ENCODE measurements at regions not wholly inside any gene's neighbourhood (a gene's known extent, or its start where the extent isn't known, plus 50 kb on each side); places are given as distances from the start of the nearest gene placed in this dataset.
A peak's percentile ranks its signal among the peaks of the same experiment; 100 is the strongest.

DNA sequence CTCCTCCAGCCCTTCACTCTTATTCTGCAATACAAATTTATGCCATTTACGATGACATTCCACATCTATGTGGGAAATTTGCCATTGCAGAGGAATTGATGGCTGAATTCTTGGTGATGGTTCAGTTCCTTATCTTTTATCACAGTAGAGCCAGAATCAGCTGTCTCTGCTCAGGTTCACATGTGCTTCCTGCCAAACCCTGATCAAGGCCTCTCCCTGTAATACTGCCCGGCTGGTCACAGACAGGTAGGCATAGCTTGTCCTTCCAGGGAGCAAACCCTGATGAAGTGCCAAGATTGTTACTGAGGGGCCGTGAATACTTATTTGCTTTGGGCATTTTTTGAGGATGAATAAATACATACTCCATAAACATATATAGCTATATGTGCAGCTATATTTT, 450.0 kb downstream of the NSUN3 start:
- no peaks in the 10 kb centered on the region for H3K9me3 ChIP-seq
- H3K4me1 ChIP-seq: no peaks in the 10 kb centered on the region
- H3K27me3 ChIP-seq: no peaks in the 10 kb centered on the region
- no peak overlapping the region for H3K27ac ChIP-seq
- TF ChIP-seq, protein P1, sequence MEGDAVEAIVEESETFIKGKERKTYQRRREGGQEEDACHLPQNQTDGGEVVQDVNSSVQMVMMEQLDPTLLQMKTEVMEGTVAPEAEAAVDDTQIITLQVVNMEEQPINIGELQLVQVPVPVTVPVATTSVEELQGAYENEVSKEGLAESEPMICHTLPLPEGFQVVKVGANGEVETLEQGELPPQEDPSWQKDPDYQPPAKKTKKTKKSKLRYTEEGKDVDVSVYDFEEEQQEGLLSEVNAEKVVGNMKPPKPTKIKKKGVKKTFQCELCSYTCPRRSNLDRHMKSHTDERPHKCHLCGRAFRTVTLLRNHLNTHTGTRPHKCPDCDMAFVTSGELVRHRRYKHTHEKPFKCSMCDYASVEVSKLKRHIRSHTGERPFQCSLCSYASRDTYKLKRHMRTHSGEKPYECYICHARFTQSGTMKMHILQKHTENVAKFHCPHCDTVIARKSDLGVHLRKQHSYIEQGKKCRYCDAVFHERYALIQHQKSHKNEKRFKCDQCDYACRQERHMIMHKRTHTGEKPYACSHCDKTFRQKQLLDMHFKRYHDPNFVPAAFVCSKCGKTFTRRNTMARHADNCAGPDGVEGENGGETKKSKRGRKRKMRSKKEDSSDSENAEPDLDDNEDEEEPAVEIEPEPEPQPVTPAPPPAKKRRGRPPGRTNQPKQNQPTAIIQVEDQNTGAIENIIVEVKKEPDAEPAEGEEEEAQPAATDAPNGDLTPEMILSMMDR (IDR thresholded peaks at IDR 0.05): no peak
- no peak for TF ChIP-seq POLR2A (IDR thresholded peaks at IDR 0.05)
- no peak overlapping the region for H3K4me3 ChIP-seq
- no peaks in the 10 kb centered on the region for H3K36me3 ChIP-seq (replicated peaks in 1 of 2; ENCODE audit: insufficient read depth in 1 of 2, low read depth in 2 of 2)
- DNase-seq (no peak), ATAC-seq (no peak)
- WGBS, 2 donors: 64 to 76% methylated on average over 3 of the region's 3 CpGs
- intact Hi-C loops (cut with DNase I): no loop called here

DNA sequence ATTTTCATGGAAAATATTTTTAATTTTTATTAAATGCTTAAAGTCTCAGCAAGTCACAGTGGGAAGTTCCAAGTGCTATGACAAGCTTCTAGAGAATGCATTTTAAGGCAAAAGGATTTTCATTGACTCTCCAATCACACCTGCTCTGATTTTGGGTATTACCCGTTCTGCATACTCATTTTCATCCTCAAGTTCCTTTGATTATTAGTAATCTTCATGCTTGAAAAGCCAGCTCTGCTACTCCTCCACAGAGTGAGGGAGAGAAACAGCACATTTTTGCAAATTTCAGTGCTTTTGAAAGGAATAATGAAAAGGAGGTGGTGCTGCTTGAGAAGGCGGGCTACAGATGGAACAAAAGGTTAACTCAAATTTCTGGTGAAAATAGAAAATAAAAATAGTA, 450.7 kb downstream of the NSUN3 start:
- H3K4me3 ChIP-seq: no peak overlapping the region
- no peaks in the 10 kb centered on the region for H3K36me3 ChIP-seq (replicated peaks in 1 of 2; ENCODE audit: insufficient read depth in 1 of 2, low read depth in 2 of 2)
- ATAC-seq (no peak), DNase-seq (no peak)
- H3K4me1 ChIP-seq: no peaks in the 10 kb centered on the region
- no peaks in the 10 kb centered on the region for H3K27me3 ChIP-seq
- no peak overlapping the region for H3K27ac ChIP-seq
- intact Hi-C loops (cut with DNase I): no loop called here
- WGBS, 2 donors: 65 to 72% methylated on average over 2 of the region's 2 CpGs
- TF ChIP-seq, protein P1 (IDR thresholded peaks at IDR 0.05): no peak
- TF ChIP-seq POLR2A (IDR thresholded peaks at IDR 0.05): no peak
- H3K9me3 ChIP-seq: no peaks in the 10 kb centered on the region

DNA sequence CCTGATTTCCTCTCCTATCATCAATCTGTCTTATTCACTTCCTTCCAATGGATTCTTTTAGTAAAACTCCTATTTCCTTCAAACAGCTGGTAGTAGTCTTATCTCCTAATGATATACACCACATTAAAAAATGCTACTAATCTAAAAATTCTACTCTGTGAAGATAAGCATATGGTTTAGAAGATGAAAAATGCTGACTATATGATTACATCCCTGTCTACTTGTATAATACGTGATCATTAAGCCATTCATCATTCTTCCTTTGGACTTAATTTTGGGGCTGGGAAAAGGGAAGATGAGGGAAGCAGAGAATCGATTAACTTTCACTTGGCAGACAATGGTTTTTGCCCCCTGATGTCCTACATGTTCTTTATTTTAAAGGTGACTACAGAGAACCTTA, 453.1 kb downstream of the NSUN3 start:
- no peak for DNase-seq
- H3K4me1 ChIP-seq: no peaks in the 10 kb centered on the region
- no peak overlapping the region for H3K27ac ChIP-seq
- WGBS, 2 donors: 71 to 75% methylated on average over 2 of the region's 2 CpGs
- intact Hi-C loops (cut with DNase I): no loop called here
- H3K27me3 ChIP-seq: no peaks in the 10 kb centered on the region
- H3K4me3 ChIP-seq: no peak overlapping the region
- TF ChIP-seq, protein P1 (IDR thresholded peaks at IDR 0.05): no peak
- TF ChIP-seq POLR2A (IDR thresholded peaks at IDR 0.05): no peak
- no peaks in the 10 kb centered on the region for H3K36me3 ChIP-seq (replicated peaks in 1 of 2; ENCODE audit: insufficient read depth in 1 of 2, low read depth in 2 of 2)
- no peaks in the 10 kb centered on the region for H3K9me3 ChIP-seq
- no peak for ATAC-seq

DNA sequence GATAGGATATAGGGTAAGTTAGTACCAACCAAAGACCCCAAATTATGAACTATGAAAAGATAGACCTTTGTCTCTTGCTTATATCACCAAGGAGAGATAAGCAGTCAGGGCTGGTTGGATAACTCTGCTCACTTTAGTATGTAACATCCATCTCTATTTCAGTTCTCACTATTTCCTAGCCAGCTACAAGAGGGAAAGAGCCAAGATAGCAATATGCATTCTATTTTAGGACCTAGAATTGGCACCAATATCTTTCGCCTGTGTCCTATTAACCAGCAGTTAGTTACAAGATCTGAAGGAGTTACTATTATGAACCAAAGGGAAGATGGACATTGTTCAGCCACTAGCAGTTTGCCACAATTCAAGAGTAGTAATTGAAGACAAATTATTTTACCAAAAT, 457.5 kb downstream of the NSUN3 start:
- 73 to 75% methylated on average over 1 of the region's 1 CpG for WGBS, 2 donors
- ATAC-seq: no peak
- Histone ChIP-seq H3K27me3 (no peaks in the 10 kb centered on the region), H3K4me1 (peaks cover 19% of the 10 kb centered on the region), H3K36me3 (replicated peaks in 1 of 2; ENCODE audit: insufficient read depth in 1 of 2, low read depth in 2 of 2) (no peaks in the 10 kb centered on the region), H3K9me3 (no peaks in the 10 kb centered on the region), H3K27ac (no peak overlapping the region), H3K4me3 (no peak overlapping the region)
- no peak for DNase-seq
- intact Hi-C loops (cut with DNase I): no loop called here
- TF ChIP-seq, protein P1 (IDR thresholded peaks at IDR 0.05): no peak
- TF ChIP-seq POLR2A (IDR thresholded peaks at IDR 0.05): no peak

DNA sequence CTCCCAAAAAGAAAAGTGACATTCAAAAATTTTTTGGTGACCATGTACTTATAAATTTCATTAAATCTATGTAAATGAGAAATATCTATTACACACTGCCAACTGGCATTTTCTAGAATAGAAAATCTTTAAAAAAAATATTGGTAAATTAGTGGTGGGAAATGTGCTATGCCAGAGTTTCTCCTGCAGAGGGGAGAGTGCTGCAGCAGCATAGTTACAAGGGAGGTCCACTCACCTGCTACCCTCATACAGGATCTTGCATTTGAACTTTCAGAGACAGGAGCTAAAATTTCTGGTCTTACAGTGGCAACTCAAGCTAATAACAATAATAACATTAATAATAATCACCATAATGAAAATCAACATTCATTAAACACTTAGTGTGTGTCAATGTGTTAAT, 459.6 kb downstream of the NSUN3 start:
- intact Hi-C loops (cut with DNase I): no loop called here
- DNase-seq: peak in 1 of 4 donors; percentile 3
- H3K9me3 ChIP-seq: no peaks in the 10 kb centered on the region
- H3K4me3 ChIP-seq: no peak overlapping the region
- no peak for TF ChIP-seq POLR2A (IDR thresholded peaks at IDR 0.05)
- TF ChIP-seq, protein P1 (IDR thresholded peaks at IDR 0.05): peak in 3 of 7 experiments; percentile 5 to 17 (median 10)
- no peak overlapping the region for H3K27ac ChIP-seq
- no peaks in the 10 kb centered on the region for H3K36me3 ChIP-seq (replicated peaks in 1 of 2; ENCODE audit: insufficient read depth in 1 of 2, low read depth in 2 of 2)
- peaks cover 19% of the 10 kb centered on the region for H3K4me1 ChIP-seq
- ATAC-seq: no peak
- H3K27me3 ChIP-seq: no peaks in the 10 kb centered on the region

All from body of pancreas (tissue), 4 donors.